ENCODE measurements at regions not wholly inside any gene's neighbourhood (a gene's known extent, or its start where the extent isn't known, plus 50 kb on each side); places are given as distances from the start of the nearest gene placed in this dataset.

DNA sequence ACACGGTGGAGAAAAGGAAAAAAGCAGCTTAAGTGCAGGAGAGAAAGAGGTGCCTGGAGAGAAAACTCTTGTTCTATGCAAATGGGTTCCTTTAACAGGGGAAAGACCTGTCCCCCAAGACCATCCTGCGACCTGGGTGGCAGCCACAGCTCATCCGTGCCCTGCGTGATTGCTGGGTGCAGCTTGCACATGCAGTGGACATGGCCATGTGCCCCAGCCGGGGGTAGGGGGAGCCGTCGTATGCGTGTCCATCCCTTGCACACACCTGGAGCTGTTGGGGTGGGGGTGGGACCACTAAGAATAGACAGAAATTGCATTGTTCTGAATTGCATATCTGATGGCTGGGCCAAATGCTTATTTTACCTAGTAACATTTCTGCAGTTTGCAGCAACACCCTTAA, 171.9 kb downstream of the GUCY2F start:
- Histone ChIP-seq H3F3A (replicated peaks; ENCODE audit: low read depth) (no peaks in the 10 kb centered on the region), H3K4me2 (no peak overlapping the region), H3K79me2 (replicated peaks; ENCODE audit: insufficient read depth) (no peaks in the 10 kb centered on the region), H3K27ac (ENCODE audit: low read depth) (no peak overlapping the region), H3K9me2 (ENCODE audit: insufficient read depth) (no peaks in the 10 kb centered on the region; the same call in 1 of the 2 replicates), H4K20me1 (replicated peaks; ENCODE audit: insufficient read depth) (no peaks in the 10 kb centered on the region), H3K4me1 (ENCODE audit: insufficient read depth) (no peaks in the 10 kb centered on the region), H3K4me3 (no peak overlapping the region), H3K27me3 (ENCODE audit: insufficient read depth) (no peaks in the 10 kb centered on the region), H2AFZ (no peak overlapping the region), H3K36me3 (ENCODE audit: insufficient read depth) (no peaks in the 10 kb centered on the region)
- no peak overlapping the region for H3K4me3 Mint-ChIP-seq
- no peak for DNase-seq (ENCODE audit: low spot score)
- TF ChIP-seq ZNF462 (CRISPR knock-in tag; IDR thresholded peaks at IDR 0.05), result no peak
- no peak for TF ChIP-seq REST (IDR thresholded peaks at IDR 0.05; ENCODE audit: unreplicated experiment)
- TF ChIP-seq JUNB (IDR thresholded peaks at IDR 0.05; ENCODE audit: unreplicated experiment), result no peak
- TF ChIP-seq EZH2phosphoT487 (IDR thresholded peaks at IDR 0.05; ENCODE audit: unreplicated experiment), result no peak
- TF ChIP-seq, protein P1, sequence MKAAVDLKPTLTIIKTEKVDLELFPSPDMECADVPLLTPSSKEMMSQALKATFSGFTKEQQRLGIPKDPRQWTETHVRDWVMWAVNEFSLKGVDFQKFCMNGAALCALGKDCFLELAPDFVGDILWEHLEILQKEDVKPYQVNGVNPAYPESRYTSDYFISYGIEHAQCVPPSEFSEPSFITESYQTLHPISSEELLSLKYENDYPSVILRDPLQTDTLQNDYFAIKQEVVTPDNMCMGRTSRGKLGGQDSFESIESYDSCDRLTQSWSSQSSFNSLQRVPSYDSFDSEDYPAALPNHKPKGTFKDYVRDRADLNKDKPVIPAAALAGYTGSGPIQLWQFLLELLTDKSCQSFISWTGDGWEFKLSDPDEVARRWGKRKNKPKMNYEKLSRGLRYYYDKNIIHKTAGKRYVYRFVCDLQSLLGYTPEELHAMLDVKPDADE (IDR thresholded peaks at IDR 0.05), result no peak
- TF ChIP-seq ZNF114 (CRISPR knock-in tag; IDR thresholded peaks at IDR 0.05), result no peak
- TF ChIP-seq POLR2AphosphoS5 (IDR thresholded peaks at IDR 0.05; ENCODE audit: low read depth), result no peak
- TF ChIP-seq NANOG (IDR thresholded peaks at IDR 0.05; ENCODE audit: borderline replicate concordance), result no peak
- no peak for TF ChIP-seq EZH2 (IDR thresholded peaks at IDR 0.05; ENCODE audit: low read depth, unreplicated experiment)
- TF ChIP-seq ZNF331 (CRISPR knock-in tag; IDR thresholded peaks at IDR 0.05; ENCODE audit: low read depth), result no peak
- TF ChIP-seq, protein P2, sequence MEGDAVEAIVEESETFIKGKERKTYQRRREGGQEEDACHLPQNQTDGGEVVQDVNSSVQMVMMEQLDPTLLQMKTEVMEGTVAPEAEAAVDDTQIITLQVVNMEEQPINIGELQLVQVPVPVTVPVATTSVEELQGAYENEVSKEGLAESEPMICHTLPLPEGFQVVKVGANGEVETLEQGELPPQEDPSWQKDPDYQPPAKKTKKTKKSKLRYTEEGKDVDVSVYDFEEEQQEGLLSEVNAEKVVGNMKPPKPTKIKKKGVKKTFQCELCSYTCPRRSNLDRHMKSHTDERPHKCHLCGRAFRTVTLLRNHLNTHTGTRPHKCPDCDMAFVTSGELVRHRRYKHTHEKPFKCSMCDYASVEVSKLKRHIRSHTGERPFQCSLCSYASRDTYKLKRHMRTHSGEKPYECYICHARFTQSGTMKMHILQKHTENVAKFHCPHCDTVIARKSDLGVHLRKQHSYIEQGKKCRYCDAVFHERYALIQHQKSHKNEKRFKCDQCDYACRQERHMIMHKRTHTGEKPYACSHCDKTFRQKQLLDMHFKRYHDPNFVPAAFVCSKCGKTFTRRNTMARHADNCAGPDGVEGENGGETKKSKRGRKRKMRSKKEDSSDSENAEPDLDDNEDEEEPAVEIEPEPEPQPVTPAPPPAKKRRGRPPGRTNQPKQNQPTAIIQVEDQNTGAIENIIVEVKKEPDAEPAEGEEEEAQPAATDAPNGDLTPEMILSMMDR (conservative IDR thresholded peaks at IDR 0.05; ENCODE audit: low read depth in 2 of 2), result no peak
- no peak for TF ChIP-seq STAT1 (IDR thresholded peaks at IDR 0.05; ENCODE audit: unreplicated experiment)
- TF ChIP-seq CREB1 (CRISPR knock-in tag; IDR thresholded peaks at IDR 0.05; ENCODE audit: low read depth), result no peak
- no peaks in the 10 kb centered on the region for H3K36me3 Mint-ChIP-seq (ENCODE audit: low read depth)
- H3K9me3 Mint-ChIP-seq, result no peaks in the 10 kb centered on the region; the same call in 1 of the 3 replicates
- no peak overlapping the region for H3K27ac Mint-ChIP-seq
- no peak for ATAC-seq
- H3K27me3 Mint-ChIP-seq (ENCODE audit: insufficient read depth, low read depth, poor library complexity), result no peaks in the 10 kb centered on the region
- no peaks in the 10 kb centered on the region for H3K4me1 Mint-ChIP-seq
